ENCODE measurements at regions not wholly inside any gene's neighbourhood (a gene's known extent, or its start where the extent isn't known, plus 50 kb on each side); places are given as distances from the start of the nearest gene placed in this dataset.

DNA sequence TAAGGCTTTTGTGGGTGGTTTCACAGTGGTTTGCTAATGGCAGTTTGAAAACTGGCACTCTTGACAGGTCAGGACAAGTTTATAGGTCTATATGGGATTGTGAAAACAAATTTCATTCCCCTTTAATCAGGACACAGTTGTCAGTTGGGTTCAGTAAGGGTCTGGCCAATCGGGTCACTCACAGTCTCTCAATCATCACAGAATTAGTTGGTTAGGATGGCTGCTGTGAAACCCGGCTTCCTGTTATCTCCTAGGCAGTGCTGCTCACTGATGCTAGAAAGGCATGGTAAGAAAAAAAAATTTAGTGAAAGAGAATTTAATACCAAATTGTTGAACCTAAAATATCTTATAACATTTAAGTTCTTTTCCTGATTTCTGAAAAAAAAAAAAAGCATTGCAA, 1730.1 kb downstream of the EFNB2 start:
- no peak overlapping the region for H3K9ac ChIP-seq (ENCODE audit: low read length)
- H3K9me2 ChIP-seq (ENCODE audit: insufficient read depth) = no peaks in the 10 kb centered on the region
- H3K9me3 ChIP-seq (ENCODE audit: control insufficient read depth in 1 of 2, insufficient read depth in 1 of 2, low read depth in 1 of 2, low read length in 2 of 2) = no peaks in the 10 kb centered on the region
- no peak overlapping the region for H2AFZ ChIP-seq (ENCODE audit: low read depth, low read length, poor library complexity, severe bottlenecking)
- H3K27ac ChIP-seq (ENCODE audit: low read depth, low read length) = no peak overlapping the region
- BruUV-seq (replicated peaks) = no TSS peak
- no peak overlapping the region for H3K4me3 ChIP-seq (replicated peaks in 1 of 2; ENCODE audit: low read depth in 1 of 2, low read length in 2 of 2)
- ChIA-PET CTCF (no interaction called here), POLR2A (no interaction called here), RAD21 (ENCODE audit: low non-redundant PET in 1 of 2, low total read pairs in 2 of 2, uncharacterized antibody in 2 of 2, unreplicated experiment in 2 of 2) (no interaction called here)
- DNase-seq (ENCODE audit: low read depth, low spot score) (no peak), ATAC-seq (no peak)
- no peak overlapping the region for H3K4me2 ChIP-seq (ENCODE audit: low read length)
- H3K79me2 ChIP-seq (ENCODE audit: insufficient read depth, low read length) = no peaks in the 10 kb centered on the region
- no peaks in the 10 kb centered on the region for H3K27me3 ChIP-seq (ENCODE audit: insufficient read depth, low read length)
- H3K36me3 ChIP-seq (ENCODE audit: control insufficient read depth in 1 of 2, insufficient read depth in 2 of 2, low read length in 2 of 2) = no peaks in the 10 kb centered on the region
- H4K20me1 ChIP-seq (ENCODE audit: insufficient read depth) = no peaks in the 10 kb centered on the region
- intact Hi-C loops (cut with micrococcal nuclease) = no loop called here
- TF ChIP-seq SP1 (IDR thresholded peaks at IDR 0.05; ENCODE audit: low read depth) (no peak), SIN3A (IDR thresholded peaks at IDR 0.05; ENCODE audit: low read depth) (no peak), YY1 (IDR thresholded peaks at IDR 0.05; ENCODE audit: extremely low read depth, insufficient replicate concordance, low read depth, low read length) (no peak), REST (IDR thresholded peaks at IDR 0.05; ENCODE audit: low read depth) (no peak)
- TF ChIP-seq, protein P1, sequence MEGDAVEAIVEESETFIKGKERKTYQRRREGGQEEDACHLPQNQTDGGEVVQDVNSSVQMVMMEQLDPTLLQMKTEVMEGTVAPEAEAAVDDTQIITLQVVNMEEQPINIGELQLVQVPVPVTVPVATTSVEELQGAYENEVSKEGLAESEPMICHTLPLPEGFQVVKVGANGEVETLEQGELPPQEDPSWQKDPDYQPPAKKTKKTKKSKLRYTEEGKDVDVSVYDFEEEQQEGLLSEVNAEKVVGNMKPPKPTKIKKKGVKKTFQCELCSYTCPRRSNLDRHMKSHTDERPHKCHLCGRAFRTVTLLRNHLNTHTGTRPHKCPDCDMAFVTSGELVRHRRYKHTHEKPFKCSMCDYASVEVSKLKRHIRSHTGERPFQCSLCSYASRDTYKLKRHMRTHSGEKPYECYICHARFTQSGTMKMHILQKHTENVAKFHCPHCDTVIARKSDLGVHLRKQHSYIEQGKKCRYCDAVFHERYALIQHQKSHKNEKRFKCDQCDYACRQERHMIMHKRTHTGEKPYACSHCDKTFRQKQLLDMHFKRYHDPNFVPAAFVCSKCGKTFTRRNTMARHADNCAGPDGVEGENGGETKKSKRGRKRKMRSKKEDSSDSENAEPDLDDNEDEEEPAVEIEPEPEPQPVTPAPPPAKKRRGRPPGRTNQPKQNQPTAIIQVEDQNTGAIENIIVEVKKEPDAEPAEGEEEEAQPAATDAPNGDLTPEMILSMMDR (IDR thresholded peaks at IDR 0.05 in 2 of 3, conservative IDR thresholded peaks at IDR 0.05 in 1 of 3; ENCODE audit: borderline replicate concordance in 1 of 3, insufficient read depth in 1 of 3, low read depth in 2 of 3, low read length in 2 of 3) = no peak
- H3K4me1 ChIP-seq (ENCODE audit: control insufficient read depth in 1 of 2, insufficient read depth in 2 of 2, low read length in 2 of 2) = no peaks in the 10 kb centered on the region

Data from HCT116 (cell line).